22Rv1 (cell line): ENCODE measurements at regions not wholly inside any gene's neighbourhood (a gene's known extent, or its start where the extent isn't known, plus 50 kb on each side); places are given as distances from the start of the nearest gene placed in this dataset.

Experiments
- H3K27ac ChIP-seq: fragments of 450-650 bp; 2 replicates; pipeline ENCODE4 v1.5.1; 2017
- ZFX ChIP-seq: fragments of 450-650 bp; IDR thresholded peaks from 2 replicates; pipeline ENCODE4 v1.6.1; 2017; ENCODE audit warnings: antibody characterized with exemption, borderline replicate concordance
- TF ChIP-seq, protein P1 (sequence below): fragments of 450-650 bp; IDR thresholded peaks from 2 replicates; pipeline ENCODE4 v1.5.1; 2017; ENCODE audit warnings: mild to moderate bottlenecking

DNA sequence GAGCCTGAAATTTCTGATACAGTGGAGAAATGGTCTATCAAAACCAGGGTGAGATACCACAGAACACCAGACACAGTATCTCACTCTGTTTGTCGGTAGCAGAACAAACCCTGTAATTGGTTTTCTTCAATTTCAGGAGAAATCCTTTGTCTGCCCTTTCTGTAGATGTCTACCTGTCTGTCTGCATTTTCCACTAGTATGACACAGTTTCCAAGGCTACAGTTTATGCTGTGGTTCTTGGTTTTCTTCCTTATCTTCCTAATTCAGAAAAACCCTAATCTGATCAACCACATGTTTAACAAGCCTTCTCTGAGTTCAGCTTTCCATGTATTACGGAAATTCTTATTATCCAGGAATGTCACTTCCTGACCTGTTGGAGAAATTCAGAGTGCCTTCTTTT lies 70.8 kb downstream of the SCN11A start:
- H3K27ac ChIP-seq: no peak overlapping the region
- no peak for TF ChIP-seq ZFX
- TF ChIP-seq, protein P1, sequence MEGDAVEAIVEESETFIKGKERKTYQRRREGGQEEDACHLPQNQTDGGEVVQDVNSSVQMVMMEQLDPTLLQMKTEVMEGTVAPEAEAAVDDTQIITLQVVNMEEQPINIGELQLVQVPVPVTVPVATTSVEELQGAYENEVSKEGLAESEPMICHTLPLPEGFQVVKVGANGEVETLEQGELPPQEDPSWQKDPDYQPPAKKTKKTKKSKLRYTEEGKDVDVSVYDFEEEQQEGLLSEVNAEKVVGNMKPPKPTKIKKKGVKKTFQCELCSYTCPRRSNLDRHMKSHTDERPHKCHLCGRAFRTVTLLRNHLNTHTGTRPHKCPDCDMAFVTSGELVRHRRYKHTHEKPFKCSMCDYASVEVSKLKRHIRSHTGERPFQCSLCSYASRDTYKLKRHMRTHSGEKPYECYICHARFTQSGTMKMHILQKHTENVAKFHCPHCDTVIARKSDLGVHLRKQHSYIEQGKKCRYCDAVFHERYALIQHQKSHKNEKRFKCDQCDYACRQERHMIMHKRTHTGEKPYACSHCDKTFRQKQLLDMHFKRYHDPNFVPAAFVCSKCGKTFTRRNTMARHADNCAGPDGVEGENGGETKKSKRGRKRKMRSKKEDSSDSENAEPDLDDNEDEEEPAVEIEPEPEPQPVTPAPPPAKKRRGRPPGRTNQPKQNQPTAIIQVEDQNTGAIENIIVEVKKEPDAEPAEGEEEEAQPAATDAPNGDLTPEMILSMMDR: no peak

- no peak overlapping the region for H3K27ac ChIP-seq
- no peak for TF ChIP-seq ZFX
- TF ChIP-seq, protein P1: no peak
These were observed 73.0 kb downstream of the SCN11A start for GRCh38 chr3:38978729-38979128.

DNA sequence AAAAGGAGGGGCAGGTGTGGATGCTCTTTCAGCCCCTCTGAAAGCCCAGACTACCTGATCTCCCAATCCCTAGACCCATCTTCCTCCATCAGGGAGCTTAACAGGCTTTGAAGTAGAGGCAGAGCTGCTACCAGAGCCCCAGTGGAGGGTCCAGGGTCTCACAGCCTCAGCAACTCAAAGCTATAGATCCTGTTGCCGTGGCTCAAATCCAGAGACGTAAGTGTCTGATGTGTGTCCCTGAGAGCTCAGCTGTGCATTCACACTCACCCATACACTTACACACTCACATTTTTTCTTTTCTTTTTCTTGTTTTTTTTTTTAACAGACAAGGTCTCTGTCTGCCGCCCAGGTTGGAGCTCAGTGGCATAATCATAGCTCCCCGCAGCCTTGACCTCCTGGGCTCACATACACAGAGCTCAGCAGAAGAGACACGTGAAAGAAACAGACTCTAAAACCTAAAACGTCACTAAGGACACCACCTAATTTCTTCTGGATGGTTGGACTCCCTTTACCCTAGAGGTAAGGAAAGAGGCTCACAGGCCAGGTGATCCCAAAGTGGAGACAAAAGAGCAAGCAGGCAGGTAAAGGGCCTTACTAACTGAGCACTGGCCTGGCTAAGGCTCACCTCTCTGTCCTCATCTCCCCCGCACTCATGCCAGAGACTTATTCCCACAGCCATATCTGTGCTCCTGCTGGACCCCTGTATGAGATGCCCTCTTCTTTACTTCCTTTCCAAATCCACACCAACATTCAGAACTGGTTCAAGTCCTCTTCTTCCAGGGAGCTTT lies 80.7 kb downstream of the SCN11A start:
- no peak overlapping the region for H3K27ac ChIP-seq
- no peak for TF ChIP-seq ZFX
- TF ChIP-seq, protein P1: no peak

DNA sequence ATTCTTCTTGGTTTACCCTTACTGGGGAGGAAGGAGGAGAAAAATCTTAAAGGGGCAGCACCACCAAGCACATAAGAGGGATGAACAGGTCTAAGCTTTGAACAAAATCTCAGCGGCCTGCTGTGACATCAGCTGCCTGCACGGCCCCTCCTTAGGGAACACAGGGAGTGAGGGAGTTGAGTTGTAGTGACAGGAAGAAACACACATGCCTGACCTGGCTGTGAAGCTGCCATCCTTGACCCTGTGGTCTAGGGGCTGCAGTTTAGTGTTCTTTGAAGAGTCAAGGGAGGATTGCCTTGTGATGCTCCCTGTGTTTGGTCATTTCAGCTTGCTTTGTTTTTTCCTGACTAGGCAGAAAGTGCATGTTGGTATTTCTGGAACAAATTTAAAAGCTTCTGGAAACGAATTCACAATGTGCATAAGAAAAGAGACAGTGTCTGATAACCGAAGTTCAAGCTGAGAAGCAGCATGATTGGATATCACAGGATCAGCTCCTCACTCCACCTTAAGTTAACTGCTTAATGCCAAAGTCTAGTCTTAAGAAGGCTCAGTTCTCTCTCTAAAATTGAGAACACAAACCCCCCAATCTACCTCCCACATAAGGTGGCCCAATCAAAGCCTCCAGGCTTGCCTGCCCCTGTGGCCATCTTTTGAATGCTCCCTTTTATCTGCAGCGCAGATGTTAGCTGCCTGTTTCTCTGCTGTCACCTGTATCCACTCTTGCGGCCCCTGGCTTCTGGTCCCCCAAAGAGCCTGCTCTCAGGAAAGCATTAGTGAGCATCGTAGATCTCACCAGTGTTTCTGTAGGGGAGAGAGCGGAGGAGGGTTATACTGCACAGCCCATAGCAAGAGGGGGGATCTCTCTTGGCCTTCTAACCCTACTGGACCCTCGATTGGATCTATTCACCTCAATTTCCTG lies 82.2 kb downstream of the SCN11A start:
- H3K27ac ChIP-seq: no peak overlapping the region
- TF ChIP-seq ZFX: no peak
- TF ChIP-seq, protein P1: no peak

- no peak overlapping the region for H3K27ac ChIP-seq
- TF ChIP-seq ZFX: no peak
- TF ChIP-seq, protein P1: no peak
These were observed 82.9 kb downstream of the SCN11A start for GRCh38 chr3:38968891-38969290.

DNA sequence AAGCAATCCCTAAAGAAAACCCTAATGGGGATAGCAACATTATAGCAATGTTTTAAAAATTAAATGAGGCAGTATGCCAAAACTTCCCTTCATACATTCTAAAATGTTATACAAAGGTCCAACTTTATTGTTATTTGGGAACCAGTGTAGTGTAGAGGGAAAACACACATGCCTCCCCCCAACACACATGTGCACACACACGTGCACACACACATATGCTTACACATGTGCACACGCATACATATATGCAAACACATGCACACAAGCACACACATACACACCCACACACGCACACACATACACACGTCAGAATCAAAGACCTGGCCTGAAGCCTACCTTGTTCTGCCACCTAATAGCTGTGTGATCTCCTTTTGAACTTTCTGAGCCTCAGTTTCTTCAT lies 83.3 kb downstream of the SCN11A start:
- TF ChIP-seq ZFX: no peak
- TF ChIP-seq, protein P1: no peak
- H3K27ac ChIP-seq: no peak overlapping the region

GRCh38 chr3:38967693-38967989 lies 84.1 kb downstream of the SCN11A start:
- no peak for TF ChIP-seq ZFX
- TF ChIP-seq, protein P1: no peak
- H3K27ac ChIP-seq: no peak overlapping the region
